Body of pancreas (tissue), 4 donors: ENCODE measurements at regions not wholly inside any gene's neighbourhood (a gene's known extent, or its start where the extent isn't known, plus 50 kb on each side); places are given as distances from the start of the nearest gene placed in this dataset.

Experiments
- ATAC-seq: fragments of 150-250 bp; one replicate; pipeline ENCODE4 v1.9.1; 2016
- DNase-seq, 4 donors: peaks; one replicate each; pipeline ENCODE4 v3.0.0-alpha.2; 2019
- H3K27ac ChIP-seq, 4 donors: fragments of 200-600 bp; sonication (generic); 1 replicate in 3 of 4; 2 replicates in 1 of 4; pipeline versions ENCODE4 v1.5.1 to v1.6.1; 2016 to 2019; ENCODE audit warnings: mild to moderate bottlenecking in 1 of 4, mixed read lengths in 1 of 4, moderate library complexity in 1 of 4
- H3K27me3 ChIP-seq, 2 donors: fragments of 200-600 bp; sonication (generic); one replicate each; pipeline ENCODE4 v1.6.0; 2016; ENCODE audit warnings: mild to moderate bottlenecking in 1 of 2
- H3K36me3 ChIP-seq, 2 donors: fragments of 200-600 bp; sonication (generic); replicated peaks in 1 of 2; 2 replicates each; pipeline ENCODE4 v1.5.1; 2016; ENCODE audit warnings: low read depth in 2 of 2; ENCODE audit not compliant: insufficient read depth in 1 of 2
- H3K4me1 ChIP-seq: fragments of 200-600 bp; sonication (generic); one replicate; pipeline ENCODE4 v1.6.0; 2016
- H3K4me3 ChIP-seq, 2 donors: fragments of 200-600 bp; sonication (generic); 1 replicate in 1 of 2; 2 replicates in 1 of 2; pipeline ENCODE4 v1.5.1; 2016 to 2019
- H3K9me3 ChIP-seq, 3 donors: fragments of 200-600 bp; sonication (generic); 1 replicate in 2 of 3; 2 replicates in 1 of 3; pipeline ENCODE4 v1.5.1; 2016
- POLR2A ChIP-seq, 3 donors: fragments of 450-650 bp; IDR thresholded peaks; one replicate each; pipeline ENCODE4 v1.6.1; 2016; ENCODE audit warnings: antibody characterized with exemption in 3 of 3, mild to moderate bottlenecking in 2 of 3
- WGBS, 2 donors: methylation state at CpG; one replicate each; pipeline ENCODE4 v1.1.5; 2017; 5-methylcytosine and 5-hydroxymethylcytosine counted together
- intact Hi-C: fragments of 100-400 bp; cut with DNase I; formaldehyde crosslinking; loops from one replicate; pipeline ENCODE4 v1.15.1; 2023
- TF ChIP-seq, protein P1 (sequence below), 7 experiments: fragments of 450-650 bp in 4 of 7; fragments of 200-600 bp in 3 of 7; sonication (generic) in 3 of 7; IDR thresholded peaks; one replicate each; pipeline ENCODE4 v1.5.1; 2016 to 2019; ENCODE audit warnings: antibody characterized with exemption in 7 of 7

GRCh38 chr6:121639021-121639420 is 203.6 kb downstream of the GJA1 start:
- no peak overlapping the region for H3K4me3 ChIP-seq
- 78 to 87% methylated on average over 2 of the region's 2 CpGs for WGBS, 2 donors
- H3K27ac ChIP-seq: no peak overlapping the region
- H3K36me3 ChIP-seq: no peaks in the 10 kb centered on the region
- no peaks in the 10 kb centered on the region for H3K9me3 ChIP-seq
- intact Hi-C loops: no loop called here
- no peaks in the 10 kb centered on the region for H3K27me3 ChIP-seq
- TF ChIP-seq, protein P1, sequence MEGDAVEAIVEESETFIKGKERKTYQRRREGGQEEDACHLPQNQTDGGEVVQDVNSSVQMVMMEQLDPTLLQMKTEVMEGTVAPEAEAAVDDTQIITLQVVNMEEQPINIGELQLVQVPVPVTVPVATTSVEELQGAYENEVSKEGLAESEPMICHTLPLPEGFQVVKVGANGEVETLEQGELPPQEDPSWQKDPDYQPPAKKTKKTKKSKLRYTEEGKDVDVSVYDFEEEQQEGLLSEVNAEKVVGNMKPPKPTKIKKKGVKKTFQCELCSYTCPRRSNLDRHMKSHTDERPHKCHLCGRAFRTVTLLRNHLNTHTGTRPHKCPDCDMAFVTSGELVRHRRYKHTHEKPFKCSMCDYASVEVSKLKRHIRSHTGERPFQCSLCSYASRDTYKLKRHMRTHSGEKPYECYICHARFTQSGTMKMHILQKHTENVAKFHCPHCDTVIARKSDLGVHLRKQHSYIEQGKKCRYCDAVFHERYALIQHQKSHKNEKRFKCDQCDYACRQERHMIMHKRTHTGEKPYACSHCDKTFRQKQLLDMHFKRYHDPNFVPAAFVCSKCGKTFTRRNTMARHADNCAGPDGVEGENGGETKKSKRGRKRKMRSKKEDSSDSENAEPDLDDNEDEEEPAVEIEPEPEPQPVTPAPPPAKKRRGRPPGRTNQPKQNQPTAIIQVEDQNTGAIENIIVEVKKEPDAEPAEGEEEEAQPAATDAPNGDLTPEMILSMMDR (IDR thresholded peaks at IDR 0.05): no peak
- TF ChIP-seq POLR2A (IDR thresholded peaks at IDR 0.05): no peak
- H3K4me1 ChIP-seq: no peaks in the 10 kb centered on the region
- no peak for DNase-seq
- no peak for ATAC-seq

DNA sequence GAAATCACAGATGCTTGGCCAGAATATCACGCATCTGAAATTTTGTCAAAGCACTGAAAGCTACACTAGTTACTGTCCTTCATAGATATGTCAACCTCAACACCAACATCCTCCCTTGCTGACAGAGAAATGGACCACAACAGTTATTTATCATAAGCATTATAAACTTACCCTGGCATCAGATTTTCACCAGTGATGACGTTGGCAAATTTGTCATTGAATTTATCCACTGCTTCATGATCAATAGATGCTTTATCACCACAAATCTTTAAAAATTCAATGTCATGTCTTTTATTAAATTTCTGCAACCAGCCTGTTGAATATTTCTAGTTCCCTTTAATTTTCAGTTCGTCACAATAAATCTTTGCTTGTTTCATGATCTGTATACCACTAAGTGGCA is 205.7 kb downstream of the GJA1 start:
- Histone ChIP-seq H3K27me3 (no peaks in the 10 kb centered on the region), H3K4me3 (no peak overlapping the region), H3K4me1 (no peaks in the 10 kb centered on the region), H3K36me3 (no peaks in the 10 kb centered on the region), H3K27ac (no peak overlapping the region), H3K9me3 (no peaks in the 10 kb centered on the region)
- no peak for ATAC-seq
- WGBS, 2 donors: 50 to 57% methylated on average over 3 of the region's 3 CpGs
- intact Hi-C loops: no loop called here
- DNase-seq: no peak
- TF ChIP-seq, protein P1 (IDR thresholded peaks at IDR 0.05): no peak
- TF ChIP-seq POLR2A (IDR thresholded peaks at IDR 0.05): no peak

DNA sequence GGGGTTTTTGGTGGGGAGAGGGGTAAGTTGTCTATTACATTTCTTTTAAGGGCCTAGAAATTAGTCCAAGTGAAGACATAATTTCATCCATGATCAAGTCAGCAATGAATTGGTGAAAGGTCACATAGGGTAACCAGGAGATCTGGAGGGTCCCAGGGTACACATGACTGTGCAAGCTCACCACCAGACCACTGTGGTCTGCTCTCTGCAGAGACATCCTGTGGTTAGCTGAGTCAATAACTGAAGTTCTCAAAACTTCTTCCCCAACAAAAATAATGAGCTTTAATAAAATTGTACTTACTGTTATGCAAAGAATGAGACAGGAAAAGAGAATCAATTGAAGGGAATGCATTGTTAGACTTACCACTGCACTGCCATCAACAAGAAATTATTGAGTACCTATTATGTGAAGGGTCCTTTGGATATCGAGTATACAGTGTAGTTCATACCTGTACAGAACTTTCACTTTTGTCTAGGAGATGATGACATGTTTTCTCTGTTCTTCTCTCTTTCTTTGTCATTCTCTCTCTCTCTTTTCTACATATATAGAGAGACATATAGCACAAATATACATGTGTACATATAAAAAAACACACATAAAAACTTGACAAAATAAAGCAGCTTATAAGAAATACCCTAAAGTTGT is 209.8 kb downstream of the GJA1 start:
- DNase-seq: no peak
- no peak overlapping the region for H3K27ac ChIP-seq
- H3K4me1 ChIP-seq: no peaks in the 10 kb centered on the region
- 53 to 71% methylated on average over 1 of the region's 1 CpG for WGBS, 2 donors
- intact Hi-C loops: no loop called here
- no peak overlapping the region for H3K4me3 ChIP-seq
- H3K36me3 ChIP-seq: no peaks in the 10 kb centered on the region
- no peaks in the 10 kb centered on the region for H3K9me3 ChIP-seq
- TF ChIP-seq, protein P1 (IDR thresholded peaks at IDR 0.05): no peak
- no peak for ATAC-seq
- no peaks in the 10 kb centered on the region for H3K27me3 ChIP-seq

DNA sequence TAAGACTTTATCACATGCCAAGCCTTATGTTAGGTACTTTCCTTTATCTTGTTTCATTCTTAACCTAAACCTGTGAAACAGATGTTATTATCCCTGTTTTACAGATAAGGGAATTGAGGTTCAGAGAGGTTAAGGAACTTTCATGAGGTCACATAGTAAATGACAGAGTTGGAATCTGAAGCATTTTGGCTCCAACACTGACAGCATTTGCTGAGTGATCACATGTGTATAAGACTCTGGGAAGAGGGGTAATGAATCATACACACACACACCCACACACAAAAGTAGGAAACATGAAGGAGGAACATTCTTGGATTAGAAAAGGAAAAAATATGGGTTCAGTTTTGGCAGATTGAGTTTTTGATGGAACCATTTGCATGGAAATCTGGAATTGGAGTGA is 212.5 kb downstream of the GJA1 start:
- intact Hi-C loops: no loop called here
- ATAC-seq: peak; percentile 30
- no peak overlapping the region for H3K27ac ChIP-seq
- TF ChIP-seq POLR2A (IDR thresholded peaks at IDR 0.05): no peak
- TF ChIP-seq, protein P1 (IDR thresholded peaks at IDR 0.05): no peak
- no peaks in the 10 kb centered on the region for H3K9me3 ChIP-seq
- H3K4me1 ChIP-seq: no peaks in the 10 kb centered on the region
- no peak overlapping the region for H3K4me3 ChIP-seq
- no peaks in the 10 kb centered on the region for H3K27me3 ChIP-seq
- no peaks in the 10 kb centered on the region for H3K36me3 ChIP-seq
- DNase-seq: no peak

DNA sequence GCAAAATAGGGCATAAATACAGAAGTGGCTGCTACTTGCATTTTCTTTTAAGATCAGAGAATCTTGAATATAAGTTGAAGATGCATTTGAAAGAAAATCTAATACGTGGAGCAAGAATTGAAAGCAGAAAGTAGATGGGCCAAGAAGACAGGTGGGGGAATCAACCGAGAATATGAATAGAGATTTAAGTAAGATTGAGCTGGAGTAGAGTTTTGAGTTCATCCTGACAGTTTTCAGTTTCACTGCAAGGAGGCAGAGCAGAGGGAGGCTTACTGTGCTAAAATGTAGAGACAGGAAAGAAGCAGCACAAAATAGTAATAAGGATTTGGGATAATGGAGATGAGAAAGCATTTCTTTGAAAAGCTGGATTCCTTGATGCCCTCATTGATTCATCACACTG is 214.5 kb downstream of the GJA1 start:
- TF ChIP-seq POLR2A (IDR thresholded peaks at IDR 0.05): no peak
- TF ChIP-seq, protein P1 (IDR thresholded peaks at IDR 0.05): no peak
- Histone ChIP-seq H3K9me3 (no peaks in the 10 kb centered on the region), H3K27me3 (no peaks in the 10 kb centered on the region), H3K27ac (no peak overlapping the region), H3K4me1 (no peaks in the 10 kb centered on the region), H3K36me3 (no peaks in the 10 kb centered on the region), H3K4me3 (no peak overlapping the region)
- intact Hi-C loops: no loop called here
- DNase-seq (no peak), ATAC-seq (no peak)
- 68 to 70% methylated on average over 2 of the region's 2 CpGs for WGBS, 2 donors
